ENCODE measurements at regions not wholly inside any gene's neighbourhood (a gene's known extent, or its start where the extent isn't known, plus 50 kb on each side); places are given as distances from the start of the nearest gene placed in this dataset.
"Not testable (repeated sequence)": the region's sequence is repeated elsewhere in the genome, so short reads cannot be mapped to it uniquely, and the experiment has no call there.

- DNase-seq: no peak
These were observed 294.2 kb upstream of the RSPO3 start for GRCh38 chr6:126824226-126824625.

DNA sequence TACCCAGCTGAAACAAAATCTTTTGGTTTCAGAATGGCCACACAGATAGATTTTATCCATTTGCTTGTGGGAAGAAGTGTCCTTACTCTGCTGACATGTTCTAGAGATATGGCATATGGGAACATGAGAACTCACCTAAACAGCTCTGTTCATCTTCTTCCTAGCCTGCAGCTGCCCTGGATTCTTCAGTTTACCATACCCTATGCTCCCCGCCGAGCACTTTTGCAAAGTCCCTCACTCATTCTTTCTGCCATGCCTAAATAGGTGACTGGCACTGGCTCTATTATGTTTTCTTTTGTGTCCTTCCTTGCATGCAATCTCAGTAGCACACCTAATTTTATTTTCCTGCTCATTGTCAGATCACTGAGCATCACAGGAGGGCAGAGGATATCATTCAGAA lies 293.7 kb upstream of the RSPO3 start:
- DNase-seq: no peak

DNA sequence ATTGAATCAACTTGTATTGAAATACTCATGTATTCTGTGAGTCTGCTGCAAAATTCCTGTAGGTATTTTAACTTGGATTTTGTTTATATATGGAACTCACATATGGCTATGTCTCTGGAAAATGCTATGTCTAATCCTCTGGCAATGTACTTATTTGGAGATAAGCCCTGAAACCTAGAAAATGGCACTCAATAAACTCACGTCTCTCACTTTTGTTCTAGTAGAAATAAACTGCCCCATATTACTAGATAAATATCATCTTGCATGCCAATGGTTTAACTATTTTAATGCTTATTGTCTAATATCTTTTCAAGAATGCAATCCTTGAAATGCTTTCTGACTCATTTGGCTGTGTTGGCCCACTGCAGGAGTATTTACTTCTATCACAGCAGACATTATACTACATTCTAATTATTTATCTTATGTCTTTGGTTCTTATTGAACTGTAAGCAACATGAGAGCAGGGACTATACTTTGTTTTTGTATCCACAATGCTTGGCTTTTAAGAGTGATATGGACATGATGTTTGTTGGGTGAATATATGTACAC lies 292.2 kb upstream of the RSPO3 start:
- no peak for DNase-seq

- DNase-seq: no peak
These were observed 287.0 kb upstream of the RSPO3 start for GRCh38 chr6:126831461-126831860.

- no peak for DNase-seq
These were observed 275.7 kb upstream of the RSPO3 start for GRCh38 chr6:126842769-126843168.

DNA sequence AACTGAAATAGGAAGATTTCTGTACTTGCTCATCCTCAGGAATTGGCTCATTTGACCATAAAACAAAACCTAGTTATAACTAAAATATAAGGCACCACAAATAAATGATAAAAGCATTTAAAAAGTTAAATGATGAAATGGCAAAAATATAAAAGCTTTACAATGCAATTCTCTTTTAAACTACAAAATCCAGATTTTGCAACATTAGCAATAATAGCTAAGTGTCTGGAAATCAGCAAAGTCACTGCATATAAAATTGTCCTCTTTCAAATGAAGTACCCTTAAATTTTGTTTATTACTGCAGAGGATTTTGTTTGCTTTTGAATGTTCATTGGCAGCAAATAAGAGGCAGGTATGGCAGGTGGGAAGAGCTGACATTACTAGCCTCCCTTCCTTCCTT lies 270.4 kb upstream of the RSPO3 start:
- DNase-seq: no peak

GRCh38 chr6:126867641-126868040 lies 250.8 kb upstream of the RSPO3 start:
- DNase-seq: no peak

GRCh38 chr6:126873351-126873750 lies 245.1 kb upstream of the RSPO3 start:
- no peak for DNase-seq

- DNase-seq: no peak
These were observed 244.7 kb upstream of the RSPO3 start for GRCh38 chr6:126873791-126874190.

DNA sequence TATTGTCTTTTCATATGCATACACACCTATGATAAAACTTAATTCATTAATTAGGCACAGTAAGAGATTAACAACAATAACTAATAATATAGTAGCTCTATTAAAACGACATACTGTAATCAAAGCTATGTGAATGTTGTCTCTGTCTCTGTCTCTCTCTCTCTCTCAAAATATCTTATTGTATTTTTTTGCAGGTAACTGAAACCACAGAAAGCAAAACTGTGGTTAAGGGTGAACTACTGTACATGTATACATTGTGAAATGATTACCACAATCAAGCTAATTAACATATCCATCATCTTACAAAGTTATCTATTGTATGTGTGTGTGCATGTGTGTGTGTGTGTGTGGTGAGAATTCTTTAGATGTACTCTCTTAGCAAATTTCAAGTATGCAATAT lies 242.0 kb upstream of the RSPO3 start:
- no peak for DNase-seq

- no peak for DNase-seq
These were observed 237.5 kb upstream of the RSPO3 start for GRCh38 chr6:126880964-126881363.

- no peak for DNase-seq
These were observed 232.4 kb upstream of the RSPO3 start for GRCh38 chr6:126886106-126886505.

DNA sequence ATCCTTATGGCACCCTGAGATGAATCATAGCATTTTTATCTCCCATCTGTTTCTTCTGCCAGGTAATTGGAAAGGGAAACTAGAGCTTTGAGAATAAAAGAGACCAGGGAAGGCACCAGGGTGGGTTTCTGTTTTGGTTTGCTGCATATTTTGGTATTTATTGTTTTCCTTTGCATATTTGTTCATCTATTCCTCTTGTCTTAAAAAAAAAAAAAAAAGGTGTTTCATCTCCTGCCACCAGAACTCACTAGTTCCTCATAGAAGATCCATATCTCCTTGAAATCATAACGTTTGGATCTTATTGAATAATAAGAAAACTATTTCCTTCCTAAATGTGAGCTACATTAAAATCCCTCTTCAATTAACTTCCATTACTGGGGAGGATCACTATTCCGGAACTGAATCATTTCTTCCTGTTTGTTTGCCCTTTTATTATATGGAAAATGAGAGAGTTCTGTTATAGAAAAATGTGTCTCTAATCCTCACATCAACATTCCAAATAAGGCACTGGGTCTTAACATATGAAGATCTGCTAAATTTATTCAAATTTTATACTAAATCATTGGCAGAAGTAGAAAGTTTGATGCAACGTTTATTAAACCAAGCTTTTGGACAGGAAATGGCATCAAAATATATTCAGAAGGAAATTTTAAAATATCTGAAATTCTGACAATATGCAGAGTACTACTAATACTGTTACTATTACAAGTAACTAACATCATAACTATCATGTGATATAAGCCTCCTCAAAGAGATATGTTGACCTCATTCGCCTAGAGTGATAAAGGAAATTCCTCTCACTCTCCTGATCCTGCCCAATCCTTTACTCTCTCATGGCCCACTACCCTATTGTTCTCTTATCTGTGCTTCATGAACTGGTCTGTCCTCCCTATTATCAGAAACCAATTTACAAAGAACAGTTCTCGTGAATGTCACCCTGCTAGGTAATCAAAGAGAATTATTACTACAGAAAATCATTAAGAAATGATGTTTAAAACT lies 229.4 kb upstream of the RSPO3 start:
- DNase-seq: no peak

GRCh38 chr6:126890055-126890454 lies 228.4 kb upstream of the RSPO3 start:
- DNase-seq: no peak

DNA sequence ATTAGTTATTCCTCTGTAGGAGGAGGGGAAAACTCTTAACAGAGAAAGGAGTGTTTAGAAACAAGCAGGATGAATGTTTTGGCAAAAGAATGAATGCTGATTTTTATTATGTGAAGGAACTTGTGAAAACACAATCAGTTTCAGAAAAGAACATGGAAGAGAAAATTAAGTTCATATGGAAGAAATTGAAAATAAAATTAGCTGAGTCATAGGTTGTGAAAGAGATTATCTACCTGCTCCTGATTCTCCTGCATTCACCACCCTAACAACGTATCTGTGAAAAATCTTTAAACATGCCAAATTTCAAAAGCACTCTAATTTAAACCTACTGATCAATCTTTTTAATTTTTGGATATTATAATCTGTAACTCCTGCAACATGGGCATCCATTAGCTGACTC lies 227.3 kb upstream of the RSPO3 start:
- DNase-seq: no peak

DNA sequence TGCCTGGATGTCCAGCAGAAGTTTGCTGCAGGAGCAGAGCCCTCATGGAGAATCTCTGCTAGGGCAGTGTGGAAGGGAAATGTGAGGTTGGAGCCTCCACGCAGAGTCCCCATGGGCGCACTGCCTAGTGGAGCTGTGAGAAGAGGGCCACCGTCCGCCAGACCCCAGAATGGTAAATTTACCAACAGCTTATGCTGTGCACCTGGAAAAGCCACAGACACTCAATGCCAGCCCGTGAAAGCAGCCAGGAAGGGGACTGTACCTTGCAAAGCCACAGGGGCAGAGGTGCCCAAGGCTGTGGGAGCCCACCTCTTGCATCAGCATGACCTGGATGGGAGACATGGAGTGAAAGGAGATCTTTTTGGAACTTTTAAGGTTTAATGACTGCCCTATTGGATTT lies 225.6 kb upstream of the RSPO3 start:
- not testable (repeated sequence) for DNase-seq

GRCh38 chr6:126897758-126898157 lies 220.7 kb upstream of the RSPO3 start:
- no peak for DNase-seq

- DNase-seq: no peak
These were observed 214.3 kb upstream of the RSPO3 start for GRCh38 chr6:126904176-126904575.

GRCh38 chr6:126905917-126906316 lies 212.6 kb upstream of the RSPO3 start:
- DNase-seq: no peak

DNA sequence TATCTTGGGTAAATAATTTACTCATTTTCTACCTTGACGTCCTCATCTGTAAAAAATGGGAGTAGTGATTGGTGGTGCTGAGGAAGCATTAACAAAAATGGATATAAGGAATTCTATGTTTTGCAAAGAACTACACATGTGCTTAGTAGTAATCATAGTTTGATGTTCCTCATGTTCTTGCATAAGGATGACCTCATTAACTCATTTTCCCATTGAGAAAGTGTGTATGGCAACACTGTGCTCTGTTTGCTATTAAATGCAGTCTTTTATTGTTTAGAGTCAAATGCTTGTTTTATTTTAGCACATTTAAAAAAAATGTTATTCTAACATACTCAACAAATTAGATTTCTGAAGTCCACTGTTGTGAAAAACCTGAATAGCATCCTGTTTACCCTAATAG lies 211.2 kb upstream of the RSPO3 start:
- DNase-seq: no peak

- no peak for DNase-seq
These were observed 210.5 kb upstream of the RSPO3 start for GRCh38 chr6:126907996-126908395.

DNA sequence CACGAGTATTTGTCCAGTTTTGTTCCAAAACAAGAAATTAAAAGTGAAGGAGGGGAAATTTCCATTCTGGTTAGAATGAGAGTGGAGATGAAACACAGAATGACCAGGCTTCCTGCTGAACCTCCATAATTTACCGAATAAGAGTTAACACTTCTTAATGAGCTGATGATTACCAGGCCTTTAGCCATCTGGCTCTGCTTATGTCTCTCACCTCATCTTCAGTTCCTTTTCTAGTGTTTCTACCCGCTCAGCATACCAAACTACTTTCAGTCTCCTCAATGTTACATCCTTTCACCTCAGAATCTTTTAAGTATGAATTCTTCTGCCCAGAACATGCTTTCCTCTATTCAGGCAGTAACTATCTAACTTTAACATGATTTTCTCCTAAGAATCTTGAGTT lies 209.0 kb upstream of the RSPO3 start:
- DNase-seq: no peak

DNA sequence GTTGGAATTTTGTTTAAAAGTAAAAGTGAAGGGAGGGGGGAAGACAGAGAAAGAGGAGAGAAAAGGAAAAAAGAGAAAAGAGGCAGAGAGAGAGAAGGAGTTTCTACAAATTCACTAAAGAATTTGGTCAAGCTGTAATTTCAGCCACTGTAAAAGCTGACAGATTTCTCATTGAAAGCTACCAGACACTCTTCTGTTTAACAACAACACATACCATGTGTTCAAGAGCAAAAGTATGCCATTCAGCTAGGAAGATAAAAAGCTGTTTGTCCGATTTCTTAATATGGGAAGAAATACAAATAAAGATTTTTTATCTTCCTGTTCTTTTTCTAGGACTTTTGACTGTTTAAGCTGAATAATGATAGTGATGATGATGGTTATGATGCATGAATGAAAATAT lies 204.8 kb upstream of the RSPO3 start:
- DNase-seq: no peak

DNA sequence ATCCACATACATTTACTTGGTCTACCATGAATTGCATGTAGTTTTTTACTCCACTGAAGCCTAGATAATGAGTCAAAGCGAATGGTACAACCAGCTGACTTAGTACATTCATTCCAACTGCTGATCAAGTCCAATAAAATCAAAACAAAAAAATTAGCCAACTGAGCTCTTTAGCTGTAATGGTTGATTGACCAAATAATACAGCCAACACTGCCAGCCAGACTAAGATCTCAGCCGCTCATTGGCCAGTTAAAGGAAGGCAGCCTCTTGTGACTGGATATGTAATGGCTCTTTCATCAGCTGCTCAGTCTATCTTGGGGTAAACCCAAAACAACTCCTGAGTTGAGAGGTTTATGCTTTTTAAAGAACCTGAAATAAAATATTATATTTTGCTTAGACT lies 204.3 kb upstream of the RSPO3 start:
- DNase-seq: no peak

DNA sequence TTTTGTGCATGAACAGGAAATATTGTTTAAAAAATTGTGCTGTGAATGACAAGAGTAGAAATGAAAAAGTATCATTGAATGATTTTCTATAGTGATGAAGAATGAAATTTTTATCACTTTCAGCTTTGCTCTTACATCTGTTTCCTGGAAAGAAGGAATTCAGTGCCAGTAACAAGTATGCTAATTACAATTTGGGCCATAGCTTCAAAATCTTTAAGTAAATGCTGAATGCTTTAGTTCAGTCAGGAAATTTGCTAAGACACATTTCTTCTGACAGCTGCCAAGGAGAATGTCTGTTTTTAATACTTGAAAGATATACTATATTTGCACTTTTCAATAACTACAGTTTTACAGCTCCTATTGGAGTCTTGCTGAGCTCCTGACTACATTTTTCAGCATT lies 203.7 kb upstream of the RSPO3 start:
- DNase-seq: no peak
